GM23338 (cell line): ENCODE measurements at regions not wholly inside any gene's neighbourhood (a gene's known extent, or its start where the extent isn't known, plus 50 kb on each side); places are given as distances from the start of the nearest gene placed in this dataset.

Experiments
- ATAC-seq: fragments of 200-7000 bp; cut with Tn5 transposase; 3 replicates; pipeline ENCODE4 v1.9.1; 2020
- DNase-seq: peaks from one replicate; pipeline ENCODE4 v3.0.0-alpha.2; 2015; ENCODE audit warnings: low spot score
- H2AFZ ChIP-seq: fragments of 200-600 bp; sonication (generic); 2 replicates; pipeline ENCODE4 v1.8.0; 2016; ENCODE audit warnings: antibody characterized with exemption, mild to moderate bottlenecking, moderate library complexity
- H3F3A ChIP-seq: fragments of 200-600 bp; sonication (generic); replicated peaks from 2 replicates; pipeline ENCODE4 v1.8.0; 2017; ENCODE audit warnings: antibody characterized with exemption, mixed run types, low read depth
- H3K27ac ChIP-seq: fragments of 200-600 bp; sonication (generic); 2 replicates; pipeline ENCODE4 v1.6.1; 2016; ENCODE audit warnings: low read depth
- H3K27me3 ChIP-seq: fragments of 200-600 bp; sonication (generic); 2 replicates; pipeline ENCODE4 v1.8.0; 2016; ENCODE audit warnings: mild to moderate bottlenecking, mixed run types, moderate library complexity; ENCODE audit not compliant: insufficient read depth
- H3K36me3 ChIP-seq: fragments of 200-600 bp; sonication (generic); 2 replicates; pipeline ENCODE4 v1.8.0; 2016; ENCODE audit warnings: mild to moderate bottlenecking; ENCODE audit not compliant: insufficient read depth
- H3K4me1 ChIP-seq: fragments of 200-600 bp; sonication (generic); 2 replicates; pipeline ENCODE4 v1.8.0; 2016; ENCODE audit warnings: mild to moderate bottlenecking, moderate library complexity; ENCODE audit not compliant: insufficient read depth
- H3K4me2 ChIP-seq: fragments of 200-600 bp; sonication (generic); 2 replicates; pipeline ENCODE4 v1.7.1; 2017; ENCODE audit warnings: mixed run types
- H3K4me3 ChIP-seq: fragments of 200-600 bp; sonication (generic); 2 replicates; pipeline ENCODE4 v1.6.1; 2016; ENCODE audit warnings: mixed run types
- H3K79me2 ChIP-seq: fragments of 200-600 bp; sonication (generic); replicated peaks from 2 replicates; pipeline ENCODE4 v1.8.0; 2017; ENCODE audit warnings: mild to moderate bottlenecking; ENCODE audit not compliant: insufficient read depth
- H3K9me2 ChIP-seq: fragments of 200-600 bp; sonication (generic); 2 replicates; pipeline ENCODE4 v1.8.0; 2017; ENCODE audit not compliant: insufficient read depth
- H4K20me1 ChIP-seq: fragments of 200-600 bp; sonication (generic); replicated peaks from 2 replicates; pipeline ENCODE4 v1.8.0; 2017; ENCODE audit warnings: mild to moderate bottlenecking; ENCODE audit not compliant: insufficient read depth
- H3K27ac Mint-ChIP-seq: 2 replicates; pipeline ENCODE4 v1.8.0; 2020; ENCODE audit warnings: inconsistent platforms, mild to moderate bottlenecking, moderate library complexity, mixed read lengths
- H3K27me3 Mint-ChIP-seq: 3 replicates; pipeline ENCODE4 v1.8.0; 2022; ENCODE audit warnings: low read depth, mild to moderate bottlenecking, moderate library complexity, mixed read lengths, inconsistent platforms; ENCODE audit not compliant: insufficient read depth, poor library complexity
- H3K36me3 Mint-ChIP-seq: 3 replicates; pipeline ENCODE4 v1.8.0; 2021; ENCODE audit warnings: low read depth, mild to moderate bottlenecking, inconsistent platforms, moderate library complexity, mixed read lengths
- H3K4me1 Mint-ChIP-seq: 3 replicates; pipeline ENCODE4 v1.8.0; 2020; ENCODE audit warnings: mild to moderate bottlenecking, inconsistent platforms, mixed read lengths
- H3K4me3 Mint-ChIP-seq: 3 replicates; pipeline ENCODE4 v1.8.0; 2021; ENCODE audit warnings: moderate library complexity, mild to moderate bottlenecking, inconsistent platforms, mixed read lengths
- H3K9me3 Mint-ChIP-seq: 3 replicates; pipeline ENCODE4 v1.8.0; 2020; ENCODE audit warnings: moderate library complexity, mild to moderate bottlenecking, inconsistent platforms, mixed read lengths
- ETS1 ChIP-seq: IDR thresholded peaks from 2 replicates; pipeline ENCODE4 v1.6.1; 2016; ENCODE audit warnings: antibody characterized with exemption
- EZH2phosphoT487 ChIP-seq: fragments of 200-600 bp; sonication (generic); IDR thresholded peaks from one replicate; pipeline ENCODE4 v1.8.1; 2018; ENCODE audit warnings: antibody characterized with exemption; ENCODE audit not compliant: unreplicated experiment
- NANOG ChIP-seq: IDR thresholded peaks from 2 replicates; pipeline ENCODE4 v1.6.1; 2016; ENCODE audit warnings: antibody characterized with exemption, borderline replicate concordance
- POLR2AphosphoS5 ChIP-seq: IDR thresholded peaks from 2 replicates; pipeline ENCODE4 v1.6.1; 2016; ENCODE audit warnings: antibody characterized with exemption, low read depth
- STAT1 ChIP-seq: IDR thresholded peaks from one replicate; pipeline ENCODE4 v1.6.1; 2016; ENCODE audit warnings: antibody characterized with exemption; ENCODE audit not compliant: unreplicated experiment
- ZNF331 ChIP-seq: fragments of 250-450 bp; sonication (Bioruptor Pico); IDR thresholded peaks from 2 replicates; pipeline ENCODE4 v1.5.0; 2020; ENCODE audit warnings: low read depth, mild to moderate bottlenecking, moderate library complexity
- ZNF462 ChIP-seq: fragments of 250-450 bp; sonication (Bioruptor Pico); IDR thresholded peaks from 2 replicates; pipeline ENCODE4 v1.5.0; 2020; ENCODE audit warnings: mild to moderate bottlenecking, moderate library complexity
- TF ChIP-seq, protein P1 (sequence below): IDR thresholded peaks from one replicate; pipeline ENCODE4 v1.6.1; 2018; ENCODE audit warnings: antibody characterized with exemption; ENCODE audit not compliant: unreplicated experiment

DNA sequence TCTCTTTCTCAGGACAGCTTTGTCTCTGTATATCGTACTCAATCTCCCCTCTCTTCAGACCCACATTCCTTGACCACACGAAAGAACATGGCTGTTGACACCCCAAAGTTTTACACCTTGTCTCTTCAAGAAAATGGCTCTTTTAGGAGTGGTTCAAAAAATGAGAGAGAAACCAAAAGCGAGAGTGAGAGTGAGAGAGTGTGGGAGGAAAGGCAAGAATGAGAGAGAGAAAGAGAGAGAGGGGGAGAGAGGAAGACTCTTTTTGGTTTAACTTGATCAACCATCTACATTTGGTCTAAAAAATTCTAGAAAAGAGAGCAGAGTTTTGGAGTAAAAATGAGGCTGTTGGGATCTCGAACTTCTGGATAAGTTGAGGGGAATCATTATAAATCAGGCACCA is 581.8 kb upstream of the WWC1 start (continued):
- TF ChIP-seq, protein P1, sequence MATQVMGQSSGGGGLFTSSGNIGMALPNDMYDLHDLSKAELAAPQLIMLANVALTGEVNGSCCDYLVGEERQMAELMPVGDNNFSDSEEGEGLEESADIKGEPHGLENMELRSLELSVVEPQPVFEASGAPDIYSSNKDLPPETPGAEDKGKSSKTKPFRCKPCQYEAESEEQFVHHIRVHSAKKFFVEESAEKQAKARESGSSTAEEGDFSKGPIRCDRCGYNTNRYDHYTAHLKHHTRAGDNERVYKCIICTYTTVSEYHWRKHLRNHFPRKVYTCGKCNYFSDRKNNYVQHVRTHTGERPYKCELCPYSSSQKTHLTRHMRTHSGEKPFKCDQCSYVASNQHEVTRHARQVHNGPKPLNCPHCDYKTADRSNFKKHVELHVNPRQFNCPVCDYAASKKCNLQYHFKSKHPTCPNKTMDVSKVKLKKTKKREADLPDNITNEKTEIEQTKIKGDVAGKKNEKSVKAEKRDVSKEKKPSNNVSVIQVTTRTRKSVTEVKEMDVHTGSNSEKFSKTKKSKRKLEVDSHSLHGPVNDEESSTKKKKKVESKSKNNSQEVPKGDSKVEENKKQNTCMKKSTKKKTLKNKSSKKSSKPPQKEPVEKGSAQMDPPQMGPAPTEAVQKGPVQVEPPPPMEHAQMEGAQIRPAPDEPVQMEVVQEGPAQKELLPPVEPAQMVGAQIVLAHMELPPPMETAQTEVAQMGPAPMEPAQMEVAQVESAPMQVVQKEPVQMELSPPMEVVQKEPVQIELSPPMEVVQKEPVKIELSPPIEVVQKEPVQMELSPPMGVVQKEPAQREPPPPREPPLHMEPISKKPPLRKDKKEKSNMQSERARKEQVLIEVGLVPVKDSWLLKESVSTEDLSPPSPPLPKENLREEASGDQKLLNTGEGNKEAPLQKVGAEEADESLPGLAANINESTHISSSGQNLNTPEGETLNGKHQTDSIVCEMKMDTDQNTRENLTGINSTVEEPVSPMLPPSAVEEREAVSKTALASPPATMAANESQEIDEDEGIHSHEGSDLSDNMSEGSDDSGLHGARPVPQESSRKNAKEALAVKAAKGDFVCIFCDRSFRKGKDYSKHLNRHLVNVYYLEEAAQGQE: no peak
- no peak for TF ChIP-seq ZNF331
- no peak for TF ChIP-seq NANOG

DNA sequence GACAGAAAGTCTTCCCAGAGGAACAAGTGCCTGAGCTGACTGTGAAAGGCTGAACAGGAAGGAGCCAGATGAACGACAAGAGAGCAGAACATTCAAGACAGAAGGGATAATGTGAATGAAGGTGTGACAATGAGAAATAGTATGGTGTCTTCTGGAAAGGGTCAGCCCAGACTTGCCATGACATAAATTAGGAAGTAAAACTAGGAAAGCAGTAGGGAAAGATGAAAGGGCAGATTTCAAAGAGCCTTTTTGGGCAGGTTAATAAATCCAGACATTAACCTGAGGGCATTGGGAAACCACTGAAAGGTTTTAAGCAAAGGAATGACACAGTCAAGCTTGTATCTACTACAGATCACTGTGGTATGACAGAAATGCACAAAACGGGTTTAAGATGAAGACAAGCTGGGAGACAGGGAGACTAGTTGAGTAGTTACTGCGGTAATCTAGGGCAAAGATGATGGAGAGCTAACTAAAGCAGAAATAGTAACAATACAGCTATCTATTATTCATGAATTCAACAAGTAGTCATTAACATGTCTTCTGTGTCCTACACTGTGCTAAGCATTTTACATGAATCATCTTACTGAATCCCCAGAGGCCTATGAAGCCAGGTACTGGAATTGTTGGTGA is 580.9 kb upstream of the WWC1 start:
- no peak overlapping the region for H3K4me3 Mint-ChIP-seq
- DNase-seq (no peak), ATAC-seq (no peak)
- Histone ChIP-seq H3K9me2 (no peaks in the 10 kb centered on the region), H2AFZ (no peak overlapping the region), H3F3A (no peaks in the 10 kb centered on the region), H3K4me1 (no peaks in the 10 kb centered on the region), H3K27ac (no peak overlapping the region), H4K20me1 (no peaks in the 10 kb centered on the region), H3K4me3 (no peak overlapping the region), H3K36me3 (no peaks in the 10 kb centered on the region), H3K27me3 (no peaks in the 10 kb centered on the region), H3K4me2 (no peak overlapping the region), H3K79me2 (no peaks in the 10 kb centered on the region)
- no peaks in the 10 kb centered on the region for H3K4me1 Mint-ChIP-seq
- no peaks in the 10 kb centered on the region; the same call in 2 of the 3 replicates for H3K36me3 Mint-ChIP-seq
- no peaks in the 10 kb centered on the region for H3K9me3 Mint-ChIP-seq
- H3K27me3 Mint-ChIP-seq: no peaks in the 10 kb centered on the region
- no peak overlapping the region for H3K27ac Mint-ChIP-seq
- TF ChIP-seq POLR2AphosphoS5 (no peak), EZH2phosphoT487 (no peak), ETS1 (no peak), ZNF462 (no peak), STAT1 (no peak)
